ENCODE measurements at regions not wholly inside any gene's neighbourhood (a gene's known extent, or its start where the extent isn't known, plus 50 kb on each side); places are given as distances from the start of the nearest gene placed in this dataset.

DNA sequence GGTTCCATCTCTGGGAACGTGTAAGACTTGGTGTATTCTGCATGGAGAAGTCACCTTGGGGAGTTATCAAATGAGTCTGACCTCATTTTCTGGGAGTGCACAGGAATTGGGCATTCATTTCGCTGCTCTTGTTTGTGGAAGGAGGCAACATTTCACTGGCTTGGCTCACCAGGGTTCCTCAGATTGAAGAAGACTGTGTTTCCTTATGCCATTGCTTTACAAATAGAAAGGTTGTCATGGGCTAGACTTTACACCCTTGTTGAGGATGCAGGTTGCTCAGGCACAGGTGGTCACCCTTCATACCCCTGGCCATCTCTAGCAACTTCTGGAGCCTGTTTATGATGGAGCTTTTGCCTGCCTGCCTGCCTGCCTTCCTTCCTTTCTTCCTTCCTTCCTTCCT lies 114.4 kb downstream of the AASDH start:
- ChIA-PET POLR2A (no interaction called here), CTCF (no interaction called here)
- TF ChIP-seq, protein P1, sequence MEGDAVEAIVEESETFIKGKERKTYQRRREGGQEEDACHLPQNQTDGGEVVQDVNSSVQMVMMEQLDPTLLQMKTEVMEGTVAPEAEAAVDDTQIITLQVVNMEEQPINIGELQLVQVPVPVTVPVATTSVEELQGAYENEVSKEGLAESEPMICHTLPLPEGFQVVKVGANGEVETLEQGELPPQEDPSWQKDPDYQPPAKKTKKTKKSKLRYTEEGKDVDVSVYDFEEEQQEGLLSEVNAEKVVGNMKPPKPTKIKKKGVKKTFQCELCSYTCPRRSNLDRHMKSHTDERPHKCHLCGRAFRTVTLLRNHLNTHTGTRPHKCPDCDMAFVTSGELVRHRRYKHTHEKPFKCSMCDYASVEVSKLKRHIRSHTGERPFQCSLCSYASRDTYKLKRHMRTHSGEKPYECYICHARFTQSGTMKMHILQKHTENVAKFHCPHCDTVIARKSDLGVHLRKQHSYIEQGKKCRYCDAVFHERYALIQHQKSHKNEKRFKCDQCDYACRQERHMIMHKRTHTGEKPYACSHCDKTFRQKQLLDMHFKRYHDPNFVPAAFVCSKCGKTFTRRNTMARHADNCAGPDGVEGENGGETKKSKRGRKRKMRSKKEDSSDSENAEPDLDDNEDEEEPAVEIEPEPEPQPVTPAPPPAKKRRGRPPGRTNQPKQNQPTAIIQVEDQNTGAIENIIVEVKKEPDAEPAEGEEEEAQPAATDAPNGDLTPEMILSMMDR (IDR thresholded peaks at IDR 0.05; ENCODE audit: low read depth, low read length) = no peak
- no peak for DNase-seq (ENCODE audit: low read depth, low spot score)
- Histone ChIP-seq H3K27ac (ENCODE audit: low read depth, low read length) (no peak overlapping the region), H3K27me3 (ENCODE audit: control insufficient read depth, insufficient read depth, low read length) (no peaks in the 10 kb centered on the region), H3K4me3 (ENCODE audit: low read depth, low read length) (no peak overlapping the region), H3K9me3 (ENCODE audit: control insufficient read depth, insufficient read depth, low read length) (no peaks in the 10 kb centered on the region; the same call in 1 of the 2 replicates)

DNA sequence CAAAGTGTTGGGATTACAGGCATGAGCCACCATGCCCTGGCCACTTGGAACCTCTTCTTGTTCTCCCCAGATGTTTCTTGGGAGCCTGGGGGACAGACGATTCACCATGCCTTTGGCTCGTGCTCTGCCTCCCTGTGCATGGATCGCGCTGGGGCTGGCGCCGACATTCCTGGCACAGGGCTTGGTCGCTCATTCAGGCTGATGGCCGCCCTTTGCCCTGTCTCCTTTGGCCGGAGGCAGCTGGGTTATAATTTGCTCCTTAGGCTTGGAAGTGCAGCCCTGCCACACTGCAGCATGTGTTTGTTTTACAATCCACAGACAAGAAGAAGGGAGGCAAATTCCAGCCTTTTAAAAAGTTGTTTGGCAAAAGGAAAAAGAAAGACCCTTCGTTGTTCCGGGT lies 115.3 kb downstream of the AASDH start:
- Histone ChIP-seq H3K4me3 (ENCODE audit: low read depth, low read length) (no peak overlapping the region), H3K27me3 (ENCODE audit: control insufficient read depth, insufficient read depth, low read length) (no peaks in the 10 kb centered on the region), H3K27ac (ENCODE audit: low read depth, low read length) (no peak overlapping the region), H3K9me3 (ENCODE audit: control insufficient read depth, insufficient read depth, low read length) (no peaks in the 10 kb centered on the region; the same call in 1 of the 2 replicates)
- ChIA-PET POLR2A (no interaction called here), CTCF (no interaction called here)
- TF ChIP-seq, protein P1 (IDR thresholded peaks at IDR 0.05; ENCODE audit: low read depth, low read length) = no peak
- DNase-seq (ENCODE audit: low read depth, low spot score) = no peak

DNA sequence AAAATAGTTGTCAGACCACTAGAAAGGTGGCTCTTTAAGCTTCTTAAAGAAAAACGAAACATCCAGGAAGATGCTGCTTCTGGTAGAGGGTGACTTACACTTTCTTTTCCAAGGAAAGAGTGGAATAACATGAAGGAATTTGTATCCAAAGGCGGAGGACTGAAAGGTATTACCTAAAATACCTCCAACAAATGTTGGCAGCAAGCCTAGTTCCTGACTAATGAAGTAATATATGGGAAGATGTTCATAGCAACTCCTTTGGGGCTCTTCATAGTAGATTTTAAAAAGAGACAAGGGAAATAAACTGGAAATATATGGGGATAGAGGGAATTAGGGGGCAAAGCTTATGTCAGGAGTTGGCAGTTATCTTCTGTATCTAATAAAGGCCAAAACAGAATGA lies 116.2 kb downstream of the AASDH start:
- Histone ChIP-seq H3K9me3 (ENCODE audit: control insufficient read depth, insufficient read depth, low read length) (no peaks in the 10 kb centered on the region; the same call in 1 of the 2 replicates), H3K27ac (ENCODE audit: low read depth, low read length) (no peak overlapping the region), H3K4me3 (ENCODE audit: low read depth, low read length) (no peak overlapping the region), H3K27me3 (ENCODE audit: control insufficient read depth, insufficient read depth, low read length) (no peaks in the 10 kb centered on the region)
- ChIA-PET CTCF (no interaction called here), POLR2A (no interaction called here)
- TF ChIP-seq, protein P1 (IDR thresholded peaks at IDR 0.05; ENCODE audit: low read depth, low read length) = no peak
- no peak for DNase-seq (ENCODE audit: low read depth, low spot score)

DNA sequence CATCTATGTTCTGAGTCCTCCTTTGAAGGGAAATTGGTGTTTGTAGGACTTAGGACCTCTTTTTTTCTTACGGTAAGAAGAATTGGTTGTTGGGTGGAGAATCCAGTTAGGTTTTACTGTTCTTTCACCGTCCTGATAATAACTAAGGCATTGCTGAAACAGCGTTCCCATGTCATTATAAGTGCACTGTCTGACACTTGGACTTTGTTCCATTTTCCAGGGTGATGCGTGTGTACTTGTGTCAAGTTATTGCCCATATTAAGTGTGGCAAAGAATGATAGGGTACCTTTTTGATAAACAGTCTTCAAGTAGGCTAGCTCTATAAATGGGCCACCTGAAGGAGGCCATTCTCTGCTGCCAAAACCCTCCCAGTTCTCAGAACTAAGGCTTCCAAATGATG lies 119.7 kb downstream of the AASDH start:
- Histone ChIP-seq H3K27me3 (ENCODE audit: control insufficient read depth, insufficient read depth, low read length) (no peaks in the 10 kb centered on the region), H3K9me3 (ENCODE audit: control insufficient read depth, insufficient read depth, low read length) (no peaks in the 10 kb centered on the region; the same call in 1 of the 2 replicates), H3K27ac (ENCODE audit: low read depth, low read length) (no peak overlapping the region), H3K4me3 (ENCODE audit: low read depth, low read length) (no peak overlapping the region)
- no peak for DNase-seq (ENCODE audit: low read depth, low spot score)
- CTCF ChIA-PET = interaction anchor here (0.7 kb wide), 1 partner anchor 49 kb away, joined by 3 read pairs; no protein-coding TSS in a partner anchor
- TF ChIP-seq, protein P1 (IDR thresholded peaks at IDR 0.05; ENCODE audit: low read depth, low read length) = no peak
- POLR2A ChIA-PET = no interaction called here

DNA sequence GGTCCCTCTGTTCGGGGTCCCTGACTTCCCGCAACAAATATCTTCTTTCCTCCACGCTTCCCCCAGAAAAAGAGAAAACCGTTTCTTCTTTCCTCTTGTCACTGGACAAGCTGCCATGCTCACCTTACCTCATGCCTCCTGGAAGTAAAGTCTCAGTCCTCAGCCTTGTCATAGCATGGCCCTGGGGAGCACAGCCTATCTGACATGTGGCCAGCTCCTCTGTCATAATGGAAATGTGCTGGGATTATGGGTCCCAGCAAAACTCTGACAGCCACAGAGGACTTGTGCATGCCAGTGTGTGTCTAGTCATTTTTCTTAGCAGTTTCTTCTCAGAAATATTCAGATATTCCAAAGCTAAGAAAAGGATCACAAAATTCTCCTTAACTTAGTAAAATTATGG lies 122.4 kb downstream of the AASDH start:
- TF ChIP-seq, protein P1 (IDR thresholded peaks at IDR 0.05; ENCODE audit: low read depth, low read length) = no peak
- POLR2A ChIA-PET = no interaction called here
- CTCF ChIA-PET = no interaction called here
- no peaks in the 10 kb centered on the region for H3K27me3 ChIP-seq (ENCODE audit: control insufficient read depth, insufficient read depth, low read length)
- no peak overlapping the region for H3K4me3 ChIP-seq (ENCODE audit: low read depth, low read length)
- H3K9me3 ChIP-seq (ENCODE audit: control insufficient read depth, insufficient read depth, low read length) = no peaks in the 10 kb centered on the region
- no peak overlapping the region for H3K27ac ChIP-seq (ENCODE audit: low read depth, low read length)
- DNase-seq (ENCODE audit: low read depth, low spot score) = no peak

Data from AG04450 (cell line).